Left lung (tissue), 4 donors: ENCODE measurements at regions not wholly inside any gene's neighbourhood (a gene's known extent, or its start where the extent isn't known, plus 50 kb on each side); places are given as distances from the start of the nearest gene placed in this dataset.

Source experiments
- ATAC-seq: fragments of 200-7000 bp; cut with Tn5 transposase; one replicate; pipeline ENCODE4 v1.9.1; 2020; ENCODE audit warnings: moderate library complexity
- DNase-seq, 4 donors: peaks; one replicate each; pipeline ENCODE4 v3.0.0-alpha.2; 2013 to 2020
- H3K27ac ChIP-seq, 2 donors: fragments of 200-600 bp; sonication (generic) in 1 of 2; one replicate each; pipeline versions ENCODE4 v1.5.0 to v1.8.0; 2020 to 2021
- H3K27me3 ChIP-seq, 2 donors: fragments of 200-600 bp; sonication (generic) in 1 of 2; one replicate each; pipeline versions ENCODE4 v1.5.0 to v1.8.0; 2020 to 2021
- H3K36me3 ChIP-seq, 2 donors: fragments of 200-600 bp; sonication (generic) in 1 of 2; one replicate each; pipeline versions ENCODE4 v1.5.0 to v1.8.0; 2020 to 2021
- H3K4me1 ChIP-seq, 2 donors: fragments of 200-600 bp; one replicate each; pipeline ENCODE4 v1.8.0; 2021
- H3K4me3 ChIP-seq, 2 donors: fragments of 200-600 bp; sonication (generic) in 1 of 2; one replicate each; pipeline versions ENCODE4 v1.5.0 to v1.8.0; 2020 to 2021; ENCODE audit warnings: mild to moderate bottlenecking in 1 of 2
- H3K9me3 ChIP-seq, 2 donors: fragments of 200-600 bp; sonication (generic) in 1 of 2; one replicate each; pipeline versions ENCODE4 v1.5.0 to v1.8.0; 2020 to 2021
- CTCF ChIP-seq, 2 donors: fragments of 200-600 bp; sonication (generic) in 1 of 2; IDR thresholded peaks; one replicate each; pipeline versions ENCODE4 v1.5.0 to v1.8.0; 2021; ENCODE audit warnings: antibody characterized with exemption in 2 of 2
- intact Hi-C, 2 donors: fragments of 100-400 bp; cut with DNase I; formaldehyde crosslinking; loops; one replicate each; pipeline versions ENCODE4 v1.11.2 to v1.14.2; 2022
- donor health status: DM: no; HTN: yes; CAD: no.
- donor health status: DM: no; HTN: no; CAD: no.

- H3K36me3 ChIP-seq: no peaks in the 10 kb centered on the region
- H3K27me3 ChIP-seq: no peaks in the 10 kb centered on the region
- DNase-seq: no peak
- H3K9me3 ChIP-seq: peaks cover 0 to 12% of the 10 kb centered on the region in 2 donors
- no peak for ATAC-seq
- intact Hi-C loops: no loop called here
- TF ChIP-seq CTCF (IDR thresholded peaks at IDR 0.05): no peak
- no peak overlapping the region for H3K27ac ChIP-seq
- H3K4me3 ChIP-seq: no peak overlapping the region
- no peaks in the 10 kb centered on the region for H3K4me1 ChIP-seq
These were observed 963.5 kb downstream of the NTRK3 start for GRCh38 chr15:87293031-87293430.

- H3K27me3 ChIP-seq: no peaks in the 10 kb centered on the region
These were observed 969.4 kb downstream of the NTRK3 start for GRCh38 chr15:87287156-87287555.

GRCh38 chr15:87269566-87269965, 987.0 kb downstream of the NTRK3 start:
- Histone ChIP-seq H3K27ac (no peak overlapping the region), H3K27me3 (no peaks in the 10 kb centered on the region), H3K36me3 (no peaks in the 10 kb centered on the region), H3K4me1 (no peaks in the 10 kb centered on the region), H3K9me3 (peaks cover 0 to 14% of the 10 kb centered on the region in 2 donors), H3K4me3 (no peak overlapping the region)
- DNase-seq (no peak), ATAC-seq (no peak)
- intact Hi-C loops: no loop called here
- no peak for TF ChIP-seq CTCF (IDR thresholded peaks at IDR 0.05)

More at GRCh38 chr15:87287156-87287555, 969.4 kb downstream of the NTRK3 start:
- Histone ChIP-seq H3K9me3 (peaks cover 0 to 13% of the 10 kb centered on the region in 2 donors), H3K27ac (no peak overlapping the region), H3K4me3 (no peak overlapping the region), H3K4me1 (no peaks in the 10 kb centered on the region), H3K36me3 (no peaks in the 10 kb centered on the region)
- TF ChIP-seq CTCF (IDR thresholded peaks at IDR 0.05): no peak
- ATAC-seq (no peak), DNase-seq (no peak)
- intact Hi-C loops: no loop called here

GRCh38 chr15:87268675-87269074, 987.9 kb downstream of the NTRK3 start:
- no peak for TF ChIP-seq CTCF (IDR thresholded peaks at IDR 0.05)
- H3K4me3 ChIP-seq: no peak overlapping the region
- no peaks in the 10 kb centered on the region for H3K36me3 ChIP-seq
- intact Hi-C loops: no loop called here
- H3K27ac ChIP-seq: no peak overlapping the region
- ATAC-seq (no peak), DNase-seq (no peak)
- H3K4me1 ChIP-seq: no peaks in the 10 kb centered on the region
- H3K9me3 ChIP-seq: peaks cover 0 to 14% of the 10 kb centered on the region in 2 donors
- H3K27me3 ChIP-seq: no peaks in the 10 kb centered on the region

- H3K27ac ChIP-seq: no peak overlapping the region
- H3K9me3 ChIP-seq: peaks cover 0 to 9% of the 10 kb centered on the region in 2 donors
- TF ChIP-seq CTCF (IDR thresholded peaks at IDR 0.05): no peak
- H3K36me3 ChIP-seq: no peaks in the 10 kb centered on the region
- no peak overlapping the region for H3K4me3 ChIP-seq
- intact Hi-C loops: no loop called here
- no peaks in the 10 kb centered on the region for H3K27me3 ChIP-seq
- DNase-seq: no peak
- ATAC-seq: no peak
- no peaks in the 10 kb centered on the region for H3K4me1 ChIP-seq
These were observed 988.7 kb downstream of the NTRK3 start for GRCh38 chr15:87267798-87268197.
